HepG2 (cell line): ENCODE measurements at regions not wholly inside any gene's neighbourhood (a gene's known extent, or its start where the extent isn't known, plus 50 kb on each side); places are given as distances from the start of the nearest gene placed in this dataset.

Source experiments
- CTCF ChIP-seq: sonication (generic); formaldehyde crosslinking; IDR thresholded peaks from 2 replicates; pipeline ENCODE4 v1.5.0; 2020; ENCODE audit warnings: mild to moderate bottlenecking, missing genetic modification reagents, moderate library complexity
- HIVEP1 ChIP-seq: sonication (generic); formaldehyde crosslinking; IDR thresholded peaks from 2 replicates; pipeline ENCODE4 v1.4.0; 2020; ENCODE audit warnings: mild to moderate bottlenecking, missing genetic modification reagents
- HNRNPL ChIP-seq: fragments of 200-400 bp; formaldehyde crosslinking; IDR thresholded peaks from 2 replicates; pipeline ENCODE4 v1.6.1; 2017; ENCODE audit warnings: mild to moderate bottlenecking, low read depth, low read length
- RAD21 ChIP-seq: fragments of 450-650 bp; formaldehyde crosslinking; IDR thresholded peaks from 2 replicates; pipeline ENCODE4 v1.5.0; 2020; ENCODE audit warnings: mild to moderate bottlenecking
- REST ChIP-seq, 2 experiments: IDR thresholded peaks; 2 replicates each; pipeline ENCODE4 v1.6.1; 2011 to 2012; ENCODE audit warnings: low read length in 2 of 2, borderline replicate concordance in 1 of 2, low read depth in 1 of 2, mild to moderate bottlenecking in 1 of 2, moderate library complexity in 1 of 2
- TCF12 ChIP-seq, 2 experiments: fragments of 450-650 bp in 1 of 2; sonication (generic) in 1 of 2; formaldehyde crosslinking in 1 of 2; IDR thresholded peaks; 2 replicates each; pipeline versions ENCODE4 v1.6.1 to v1.8.0; 2017 to 2022; ENCODE audit warnings: antibody characterized with exemption in 1 of 2, mild to moderate bottlenecking in 1 of 2, missing genetic modification reagents in 1 of 2, moderate library complexity in 1 of 2
- TOE1 ChIP-seq: sonication (generic); formaldehyde crosslinking; IDR thresholded peaks from 2 replicates; pipeline ENCODE4 v1.4.0; 2020; ENCODE audit warnings: mild to moderate bottlenecking, missing genetic modification reagents
- USF2 ChIP-seq, 2 experiments: sonication (generic) in 1 of 2; formaldehyde crosslinking in 1 of 2; IDR thresholded peaks; 2 replicates each; pipeline versions ENCODE4 v1.5.1 to v1.6.1; 2011 to 2020; ENCODE audit warnings: borderline replicate concordance in 1 of 2, low read depth in 1 of 2, low read length in 1 of 2, mild to moderate bottlenecking in 1 of 2, missing genetic modification reagents in 1 of 2, moderate library complexity in 1 of 2
- ZBTB10 ChIP-seq: sonication (generic); formaldehyde crosslinking; IDR thresholded peaks from 2 replicates; pipeline ENCODE4 v1.4.0; 2020; ENCODE audit warnings: missing genetic modification reagents, borderline replicate concordance
- ZBTB38 ChIP-seq: sonication (generic); formaldehyde crosslinking; IDR thresholded peaks from 2 replicates; pipeline ENCODE4 v1.5.1; 2020; ENCODE audit warnings: mild to moderate bottlenecking, missing genetic modification reagents
- ZNF501 ChIP-seq: sonication (generic); formaldehyde crosslinking; IDR thresholded peaks from 2 replicates; pipeline ENCODE4 v1.5.1; 2020; ENCODE audit warnings: mild to moderate bottlenecking, moderate library complexity, missing genetic modification reagents
- ZNF549 ChIP-seq: sonication (generic); formaldehyde crosslinking; IDR thresholded peaks from 2 replicates; pipeline ENCODE4 v1.5.0; 2020; ENCODE audit warnings: missing genetic modification reagents
- ZNF572 ChIP-seq: sonication (generic); formaldehyde crosslinking; IDR thresholded peaks from 2 replicates; pipeline ENCODE4 v1.5.1; 2020; ENCODE audit warnings: mild to moderate bottlenecking, missing genetic modification reagents

GRCh38 chr16:17018585-17018939 lies 452.2 kb downstream of the XYLT1 start:
- TF ChIP-seq TCF12 (IDR thresholded peaks at IDR 0.05) (no peak), TCF12 (CRISPR knock-in tag; IDR thresholded peaks at IDR 0.05) (no peak), ZNF549 (CRISPR knock-in tag) (no peak), ZBTB38 (CRISPR knock-in tag) (no peak), ZBTB10 (CRISPR knock-in tag) (no peak), HNRNPL (no peak), ZNF501 (no peak), CTCF (CRISPR knock-in tag) (no peak), TOE1 (CRISPR knock-in tag) (no peak), HIVEP1 (CRISPR knock-in tag) (no peak), REST (IDR thresholded peaks at IDR 0.05; ENCODE audit: borderline replicate concordance in 1 of 2, low read depth in 1 of 2, low read length in 2 of 2) (no peak), ZNF572 (no peak), RAD21 (CRISPR knock-in tag) (no peak), USF2 (IDR thresholded peaks at IDR 0.05; ENCODE audit: low read depth, low read length) (no peak), USF2 (CRISPR knock-in tag; IDR thresholded peaks at IDR 0.05; ENCODE audit: borderline replicate concordance) (no peak)
